Tibial nerve (tissue), 3 donors: ENCODE measurements at regions not wholly inside any gene's neighbourhood (a gene's known extent, or its start where the extent isn't known, plus 50 kb on each side); places are given as distances from the start of the nearest gene placed in this dataset.

Source experiments
- CTCF ChIP-seq, 5 experiments: fragments of 200-600 bp in 3 of 5; fragments of 450-650 bp in 2 of 5; sonication (generic) in 3 of 5; IDR thresholded peaks; one replicate each; pipeline ENCODE4 v1.5.1; 2016 to 2019; ENCODE audit warnings: antibody characterized with exemption in 5 of 5, mild to moderate bottlenecking in 3 of 5, moderate library complexity in 2 of 5
- POLR2A ChIP-seq, 2 donors: fragments of 450-650 bp; IDR thresholded peaks; one replicate each; pipeline ENCODE4 v1.6.1; 2017; ENCODE audit warnings: antibody characterized with exemption in 2 of 2, mild to moderate bottlenecking in 2 of 2, moderate library complexity in 2 of 2

DNA sequence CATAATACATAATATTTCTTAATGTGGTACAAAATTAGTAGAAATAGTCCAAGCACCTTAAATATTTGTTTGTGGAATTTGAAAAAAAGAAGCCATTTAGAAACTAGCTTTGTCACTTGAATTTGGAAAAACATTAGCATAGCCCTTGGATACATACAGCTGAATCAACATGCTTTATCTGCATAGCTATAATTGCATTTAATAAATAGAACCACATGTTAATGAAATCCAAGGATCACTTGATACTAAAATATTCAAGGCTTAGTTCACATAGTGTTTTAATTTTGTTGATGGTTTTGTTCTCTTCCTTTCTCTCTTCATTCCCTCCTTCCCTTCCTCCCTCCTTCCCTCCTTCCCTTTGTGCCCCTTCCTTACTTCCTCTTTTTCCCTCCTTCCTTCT lies 169.4 kb upstream of the NRXN1 start:
- TF ChIP-seq CTCF (IDR thresholded peaks at IDR 0.05) (no peak), POLR2A (IDR thresholded peaks at IDR 0.05) (no peak)
